Activated CD8-positive, alpha-beta T cell treated with anti-CD3 and anti-CD28 coated beads for 36 hours (primary cell): ENCODE measurements at regions not wholly inside any gene's neighbourhood (a gene's known extent, or its start where the extent isn't known, plus 50 kb on each side); places are given as distances from the start of the nearest gene placed in this dataset.

Experiments
- ATAC-seq: fragments of 200-7000 bp; cut with Tn5 transposase; one replicate; pipeline ENCODE4 v1.10.0; 2021; ENCODE audit warnings: mild to moderate bottlenecking, moderate library complexity
- CTCF ChIA-PET: fragments of 350-600 bp; sonication (Branson Sonifier 250); formaldehyde crosslinking; loops from one replicate; lab custom pipeline; 2021; ENCODE audit warnings: antibody characterized with exemption; lab: Charles Lee
- POLR2A ChIA-PET: fragments of 350-600 bp; sonication (Branson Sonifier 250); formaldehyde crosslinking; loops from one replicate; lab custom pipeline; 2021; ENCODE audit warnings: antibody characterized with exemption; lab: Charles Lee
- DNase-seq: peaks from one replicate; pipeline ENCODE4 v3.0.0-alpha.2; 2020
- H3K27ac Mint-ChIP-seq: one replicate; pipeline ENCODE4 v1.8.0; 2021; ENCODE audit warnings: mild to moderate bottlenecking, mixed read lengths
- H3K27me3 Mint-ChIP-seq: one replicate; pipeline ENCODE4 v1.8.0; 2021; ENCODE audit warnings: mixed read lengths
- H3K36me3 Mint-ChIP-seq: one replicate; pipeline ENCODE4 v1.8.0; 2021; ENCODE audit warnings: low read depth, mixed read lengths
- H3K4me1 Mint-ChIP-seq: one replicate; pipeline ENCODE4 v1.8.0; 2021; ENCODE audit warnings: low read depth, mixed read lengths
- H3K4me3 Mint-ChIP-seq: one replicate; pipeline ENCODE4 v1.8.0; 2021; ENCODE audit warnings: mild to moderate bottlenecking, moderate library complexity, mixed read lengths
- H3K9me3 Mint-ChIP-seq: one replicate; pipeline ENCODE4 v1.8.0; 2021; ENCODE audit warnings: mixed read lengths
- intact Hi-C: fragments of 100-400 bp; cut with micrococcal nuclease; formaldehyde crosslinking; loops from one replicate; pipeline ENCODE4 v1.10.0; 2022
- TF ChIP-seq, protein P1 (sequence below): fragments of 200-600 bp; IDR thresholded peaks from one replicate; pipeline ENCODE4 v1.8.0; 2022; ENCODE audit warnings: antibody characterized with exemption, mild to moderate bottlenecking

GRCh38 chr11:45086526-45086925 is 59.9 kb upstream of the PRDM11 start:
- intact Hi-C loops, result no loop called here
- Mint-ChIP-seq H3K27ac (no peak overlapping the region), H3K36me3 (no peaks in the 10 kb centered on the region), H3K9me3 (peaks cover 9% of the 10 kb centered on the region), H3K27me3 (no peaks in the 10 kb centered on the region), H3K4me3 (no peak overlapping the region), H3K4me1 (peaks cover 30% of the 10 kb centered on the region)
- ATAC-seq, result no peak
- TF ChIP-seq, protein P1, sequence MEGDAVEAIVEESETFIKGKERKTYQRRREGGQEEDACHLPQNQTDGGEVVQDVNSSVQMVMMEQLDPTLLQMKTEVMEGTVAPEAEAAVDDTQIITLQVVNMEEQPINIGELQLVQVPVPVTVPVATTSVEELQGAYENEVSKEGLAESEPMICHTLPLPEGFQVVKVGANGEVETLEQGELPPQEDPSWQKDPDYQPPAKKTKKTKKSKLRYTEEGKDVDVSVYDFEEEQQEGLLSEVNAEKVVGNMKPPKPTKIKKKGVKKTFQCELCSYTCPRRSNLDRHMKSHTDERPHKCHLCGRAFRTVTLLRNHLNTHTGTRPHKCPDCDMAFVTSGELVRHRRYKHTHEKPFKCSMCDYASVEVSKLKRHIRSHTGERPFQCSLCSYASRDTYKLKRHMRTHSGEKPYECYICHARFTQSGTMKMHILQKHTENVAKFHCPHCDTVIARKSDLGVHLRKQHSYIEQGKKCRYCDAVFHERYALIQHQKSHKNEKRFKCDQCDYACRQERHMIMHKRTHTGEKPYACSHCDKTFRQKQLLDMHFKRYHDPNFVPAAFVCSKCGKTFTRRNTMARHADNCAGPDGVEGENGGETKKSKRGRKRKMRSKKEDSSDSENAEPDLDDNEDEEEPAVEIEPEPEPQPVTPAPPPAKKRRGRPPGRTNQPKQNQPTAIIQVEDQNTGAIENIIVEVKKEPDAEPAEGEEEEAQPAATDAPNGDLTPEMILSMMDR, result no peak
- POLR2A ChIA-PET, result no interaction called here
- DNase-seq, result no peak
- CTCF ChIA-PET, result interaction anchor here (4.6 kb wide), 1 partner anchor 17 kb away, joined by 16 read pairs; no protein-coding TSS in a partner anchor

GRCh38 chr11:45087086-45087899 is 59.1 kb upstream of the PRDM11 start:
- CTCF ChIA-PET, result interaction anchor here (0.9 to 4.6 kb wide), 2 partner anchors 16 to 160 kb away, joined by 3 to 16 read pairs; no protein-coding TSS in a partner anchor
- Mint-ChIP-seq H3K36me3 (no peaks in the 10 kb centered on the region), H3K4me3 (no peak overlapping the region), H3K9me3 (peaks cover 4% of the 10 kb centered on the region), H3K27me3 (no peaks in the 10 kb centered on the region), H3K27ac (no peak overlapping the region), H3K4me1 (peaks cover 25% of the 10 kb centered on the region)
- intact Hi-C loops, result no loop called here
- DNase-seq (no peak), ATAC-seq (no peak)
- POLR2A ChIA-PET, result no interaction called here
- TF ChIP-seq, protein P1, result no peak

GRCh38 chr11:45087900-45088160 is 58.6 kb upstream of the PRDM11 start:
- no peak for ATAC-seq
- H3K4me1 Mint-ChIP-seq, result peaks cover 20% of the 10 kb centered on the region
- H3K27me3 Mint-ChIP-seq, result no peaks in the 10 kb centered on the region
- no peak for DNase-seq
- CTCF ChIA-PET, result interaction anchor here (0.9 to 4.6 kb wide), 2 partner anchors 15 to 161 kb away, joined by 3 to 16 read pairs; no protein-coding TSS in a partner anchor
- no peaks in the 10 kb centered on the region for H3K9me3 Mint-ChIP-seq
- POLR2A ChIA-PET, result no interaction called here
- H3K36me3 Mint-ChIP-seq, result no peaks in the 10 kb centered on the region
- no peak overlapping the region for H3K4me3 Mint-ChIP-seq
- intact Hi-C loops, result no loop called here
- no peak overlapping the region for H3K27ac Mint-ChIP-seq
- TF ChIP-seq, protein P1, result no peak

- no peak for ATAC-seq
- intact Hi-C loops, result no loop called here
- CTCF ChIA-PET, result interaction anchor here (1.0 to 1.8 kb wide), 4 partner anchors 11 to 178 kb away, joined by 3 to 7 read pairs (median 3); no protein-coding TSS in a partner anchor
- H3K4me3 Mint-ChIP-seq, result no peak overlapping the region
- no peaks in the 10 kb centered on the region for H3K36me3 Mint-ChIP-seq
- H3K27ac Mint-ChIP-seq, result no peak overlapping the region
- peaks cover 19% of the 10 kb centered on the region for H3K4me1 Mint-ChIP-seq
- no peaks in the 10 kb centered on the region for H3K9me3 Mint-ChIP-seq
- H3K27me3 Mint-ChIP-seq, result no peaks in the 10 kb centered on the region
- TF ChIP-seq, protein P1, result no peak
- POLR2A ChIA-PET, result interaction anchor here (1.1 kb wide), 1 partner anchor 9 kb away, joined by 3 read pairs; no protein-coding TSS in a partner anchor
- DNase-seq, result no peak
Observed at GRCh38 chr11:45089251-45089650, 57.2 kb upstream of the PRDM11 start.
